GM18909 (cell line): ENCODE measurements at regions not wholly inside any gene's neighbourhood (a gene's known extent, or its start where the extent isn't known, plus 50 kb on each side); places are given as distances from the start of the nearest gene placed in this dataset.

Source experiments
- ATAC-seq: cut with Tn5 transposase; IDR thresholded peaks from one replicate; pipeline ENCODE4 v1.9.1; 2021; ENCODE audit warnings: mild to moderate bottlenecking; ENCODE audit not compliant: unreplicated experiment, poor library complexity

GRCh38 chr4:143054971-143055370 lies 129.7 kb upstream of the USP38 start:
- no peak for ATAC-seq

- ATAC-seq = no peak
Measured at GRCh38 chr4:143055997-143056396, 128.7 kb upstream of the USP38 start.

GRCh38 chr4:143071351-143071750 lies 113.4 kb upstream of the USP38 start:
- no peak for ATAC-seq

- ATAC-seq = no peak
Measured at GRCh38 chr4:143076723-143077122, 108.0 kb upstream of the USP38 start.

- no peak for ATAC-seq
Measured at GRCh38 chr4:143082701-143083100, 102.0 kb upstream of the USP38 start.

- no peak for ATAC-seq
Measured at GRCh38 chr4:143083756-143084472, 100.8 kb upstream of the USP38 start.

- no peak for ATAC-seq
Measured at GRCh38 chr4:143084566-143084965, 100.2 kb upstream of the USP38 start.

- ATAC-seq = no peak
Measured at GRCh38 chr4:143085224-143085623, 99.5 kb upstream of the USP38 start.

GRCh38 chr4:143085659-143086058 lies 99.1 kb upstream of the USP38 start:
- ATAC-seq = no peak

- ATAC-seq = no peak
Measured at GRCh38 chr4:143089291-143089690, 95.4 kb upstream of the USP38 start.

GRCh38 chr4:143089847-143090246 lies 94.9 kb upstream of the USP38 start:
- no peak for ATAC-seq

GRCh38 chr4:143091862-143092261 lies 92.9 kb upstream of the USP38 start:
- no peak for ATAC-seq

- no peak for ATAC-seq
Measured at GRCh38 chr4:143095447-143095846, 89.3 kb upstream of the USP38 start.

- ATAC-seq = no peak
Measured at GRCh38 chr4:143097751-143098150, 87.0 kb upstream of the USP38 start.

GRCh38 chr4:143099693-143100092 lies 85.0 kb upstream of the USP38 start:
- ATAC-seq = no peak

GRCh38 chr4:143109376-143109775 lies 75.3 kb upstream of the USP38 start:
- ATAC-seq = no peak

- ATAC-seq = no peak
Measured at GRCh38 chr4:143118663-143119062, 66.1 kb upstream of the USP38 start.

GRCh38 chr4:143127621-143128020 lies 57.1 kb upstream of the USP38 start:
- no peak for ATAC-seq

GRCh38 chr4:143133977-143134376 lies 50.7 kb upstream of the USP38 start:
- ATAC-seq = no peak
